ENCODE measurements at regions not wholly inside any gene's neighbourhood (a gene's known extent, or its start where the extent isn't known, plus 50 kb on each side); places are given as distances from the start of the nearest gene placed in this dataset.
"Not testable (repeated sequence)": the region's sequence is repeated elsewhere in the genome, so short reads cannot be mapped to it uniquely, and the experiment has no call there.

GRCh38 chrX:43283187-43283586 lies 372.9 kb upstream of the MAOA start:
- Histone ChIP-seq H3K27me3 (ENCODE audit: control insufficient read depth, insufficient read depth, low read length) (no peaks in the 10 kb centered on the region), H3K4me3 (ENCODE audit: low read depth, low read length) (no peak overlapping the region), H3K36me3 (ENCODE audit: control insufficient read depth, insufficient read depth, low read length) (no peaks in the 10 kb centered on the region)
- TF ChIP-seq, protein P1, sequence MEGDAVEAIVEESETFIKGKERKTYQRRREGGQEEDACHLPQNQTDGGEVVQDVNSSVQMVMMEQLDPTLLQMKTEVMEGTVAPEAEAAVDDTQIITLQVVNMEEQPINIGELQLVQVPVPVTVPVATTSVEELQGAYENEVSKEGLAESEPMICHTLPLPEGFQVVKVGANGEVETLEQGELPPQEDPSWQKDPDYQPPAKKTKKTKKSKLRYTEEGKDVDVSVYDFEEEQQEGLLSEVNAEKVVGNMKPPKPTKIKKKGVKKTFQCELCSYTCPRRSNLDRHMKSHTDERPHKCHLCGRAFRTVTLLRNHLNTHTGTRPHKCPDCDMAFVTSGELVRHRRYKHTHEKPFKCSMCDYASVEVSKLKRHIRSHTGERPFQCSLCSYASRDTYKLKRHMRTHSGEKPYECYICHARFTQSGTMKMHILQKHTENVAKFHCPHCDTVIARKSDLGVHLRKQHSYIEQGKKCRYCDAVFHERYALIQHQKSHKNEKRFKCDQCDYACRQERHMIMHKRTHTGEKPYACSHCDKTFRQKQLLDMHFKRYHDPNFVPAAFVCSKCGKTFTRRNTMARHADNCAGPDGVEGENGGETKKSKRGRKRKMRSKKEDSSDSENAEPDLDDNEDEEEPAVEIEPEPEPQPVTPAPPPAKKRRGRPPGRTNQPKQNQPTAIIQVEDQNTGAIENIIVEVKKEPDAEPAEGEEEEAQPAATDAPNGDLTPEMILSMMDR (IDR thresholded peaks at IDR 0.05; ENCODE audit: insufficient read depth, low read depth, low read length) = no peak
- DNase-seq (ENCODE audit: low read depth) = no peak
- ChIA-PET CTCF (no interaction called here), POLR2A (no interaction called here)

DNA sequence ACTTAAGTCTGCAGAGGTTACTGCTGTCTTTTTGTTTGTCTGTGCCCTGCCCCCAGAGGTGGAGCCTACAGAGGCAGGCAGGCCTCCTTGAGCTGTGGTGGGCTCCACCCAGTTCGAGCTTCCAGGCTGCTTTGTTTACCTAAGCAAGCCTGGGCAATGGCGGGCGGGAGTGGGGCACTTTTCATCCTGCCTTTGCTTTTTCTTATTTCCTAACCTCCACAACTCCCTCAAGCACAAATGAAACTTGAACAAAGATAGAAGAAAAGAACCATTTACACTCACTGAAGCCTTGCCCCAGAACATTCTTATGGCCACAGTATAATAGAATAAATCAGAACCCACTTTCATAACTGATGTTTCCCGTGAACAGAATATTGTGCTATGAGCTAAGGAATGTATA lies 344.5 kb upstream of the MAOA start:
- H3K36me3 ChIP-seq (ENCODE audit: control insufficient read depth, insufficient read depth, low read length); DNase-seq (ENCODE audit: low read depth); H3K27me3 ChIP-seq (ENCODE audit: control insufficient read depth, insufficient read depth, low read length); CTCF ChIA-PET; POLR2A ChIA-PET; H3K4me3 ChIP-seq (ENCODE audit: low read depth, low read length): not testable (repeated sequence)

GRCh38 chrX:43313035-43313434 lies 343.1 kb upstream of the MAOA start:
- ChIA-PET CTCF (no interaction called here), POLR2A (no interaction called here)
- no peaks in the 10 kb centered on the region for H3K27me3 ChIP-seq (ENCODE audit: control insufficient read depth, insufficient read depth, low read length)
- no peak for DNase-seq (ENCODE audit: low read depth)
- no peaks in the 10 kb centered on the region for H3K36me3 ChIP-seq (ENCODE audit: control insufficient read depth, insufficient read depth, low read length)
- TF ChIP-seq, protein P1 (IDR thresholded peaks at IDR 0.05; ENCODE audit: insufficient read depth, low read depth, low read length) = no peak
- no peak overlapping the region for H3K4me3 ChIP-seq (ENCODE audit: low read depth, low read length)

- POLR2A ChIA-PET = no interaction called here
- Histone ChIP-seq H3K4me3 (ENCODE audit: low read depth, low read length) (no peak overlapping the region), H3K36me3 (ENCODE audit: control insufficient read depth, insufficient read depth, low read length) (no peaks in the 10 kb centered on the region), H3K27me3 (ENCODE audit: control insufficient read depth, insufficient read depth, low read length) (no peaks in the 10 kb centered on the region)
- CTCF ChIA-PET = no interaction called here
- no peak for DNase-seq (ENCODE audit: low read depth)
- TF ChIP-seq, protein P1 (IDR thresholded peaks at IDR 0.05; ENCODE audit: insufficient read depth, low read depth, low read length) = no peak
These were observed 341.6 kb upstream of the MAOA start for GRCh38 chrX:43314525-43314924.

- H3K36me3 ChIP-seq (ENCODE audit: control insufficient read depth, insufficient read depth, low read length) = no peaks in the 10 kb centered on the region
- no peak overlapping the region for H3K4me3 ChIP-seq (ENCODE audit: low read depth, low read length)
- H3K27me3 ChIP-seq (ENCODE audit: control insufficient read depth, insufficient read depth, low read length) = no peaks in the 10 kb centered on the region
- CTCF ChIA-PET = no interaction called here
- TF ChIP-seq, protein P1 (IDR thresholded peaks at IDR 0.05; ENCODE audit: insufficient read depth, low read depth, low read length) = no peak
- no peak for DNase-seq (ENCODE audit: low read depth)
- POLR2A ChIA-PET = no interaction called here
These were observed 340.5 kb upstream of the MAOA start for GRCh38 chrX:43315622-43316021.

- TF ChIP-seq, protein P1 (IDR thresholded peaks at IDR 0.05; ENCODE audit: insufficient read depth, low read depth, low read length) = no peak
- DNase-seq (ENCODE audit: low read depth) = no peak
- ChIA-PET CTCF (no interaction called here), POLR2A (no interaction called here)
- Histone ChIP-seq H3K4me3 (ENCODE audit: low read depth, low read length) (no peak overlapping the region), H3K36me3 (ENCODE audit: control insufficient read depth, insufficient read depth, low read length) (no peaks in the 10 kb centered on the region), H3K27me3 (ENCODE audit: control insufficient read depth, insufficient read depth, low read length) (no peaks in the 10 kb centered on the region)
These were observed 340.0 kb upstream of the MAOA start for GRCh38 chrX:43316146-43316545.

Data from BJ (cell line).